ENCODE measurements at regions not wholly inside any gene's neighbourhood (a gene's known extent, or its start where the extent isn't known, plus 50 kb on each side); places are given as distances from the start of the nearest gene placed in this dataset.

DNA sequence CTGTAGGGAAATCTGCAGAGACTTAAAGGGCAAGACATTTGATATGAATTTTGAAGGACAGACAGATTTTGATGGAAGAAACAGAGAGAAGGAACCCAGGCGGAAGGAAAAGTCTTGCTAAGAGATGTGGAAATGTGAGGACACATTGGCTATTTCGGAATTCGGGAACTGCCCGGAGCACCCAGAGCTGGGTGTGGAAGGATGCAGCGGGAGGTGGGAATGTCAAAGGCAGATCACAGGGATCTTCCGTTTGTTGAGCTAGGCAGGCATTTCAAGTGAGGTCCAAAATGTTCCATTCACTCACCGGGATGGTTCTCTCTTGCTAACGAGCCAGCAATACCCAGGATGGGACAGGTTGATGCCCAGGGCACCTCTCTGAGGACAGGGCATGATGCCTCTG lies 87.2 kb upstream of the CTBP2 start:
- no peaks in the 10 kb centered on the region for H3K9me3 ChIP-seq (replicated peaks; ENCODE audit: control insufficient read depth, insufficient read depth, low read length)
- H3K4me1 ChIP-seq (ENCODE audit: control insufficient read depth, extremely low read depth, insufficient read depth, low read length) = no peaks in the 10 kb centered on the region
- intact Hi-C loops (cut with micrococcal nuclease) = no loop called here
- BruUV-seq (replicated peaks) = no TSS peak
- no peak overlapping the region for H3K9ac ChIP-seq (replicated peaks; ENCODE audit: extremely low read depth, insufficient read depth, low read length)
- no peak overlapping the region for H3K4me3 ChIP-seq (replicated peaks in 1 of 3; ENCODE audit: insufficient read depth in 1 of 3, low read depth in 1 of 3, low read length in 3 of 3)
- CTCF ChIA-PET = no interaction called here
- no peak for FAIRE-seq
- TF ChIP-seq EZH2 (IDR thresholded peaks at IDR 0.05; ENCODE audit: borderline replicate concordance, low read depth, low read length, severe bottlenecking) (no peak), GATA2 (IDR thresholded peaks at IDR 0.05; ENCODE audit: insufficient read depth, insufficient read length, low read depth, low read length) (no peak), POLR2A (IDR thresholded peaks at IDR 0.05; ENCODE audit: low read depth, low read length) (no peak), POLR2AphosphoS5 (IDR thresholded peaks at IDR 0.05; ENCODE audit: insufficient read depth, low read depth, low read length) (no peak), JUN (IDR thresholded peaks at IDR 0.05; ENCODE audit: borderline replicate concordance, insufficient read depth, insufficient read length, low read depth) (no peak), FOS (IDR thresholded peaks at IDR 0.05; ENCODE audit: borderline replicate concordance, insufficient read depth, low read length) (no peak), MYC (IDR thresholded peaks at IDR 0.05; ENCODE audit: low read depth, low read length) (no peak)
- TF ChIP-seq, protein P1, sequence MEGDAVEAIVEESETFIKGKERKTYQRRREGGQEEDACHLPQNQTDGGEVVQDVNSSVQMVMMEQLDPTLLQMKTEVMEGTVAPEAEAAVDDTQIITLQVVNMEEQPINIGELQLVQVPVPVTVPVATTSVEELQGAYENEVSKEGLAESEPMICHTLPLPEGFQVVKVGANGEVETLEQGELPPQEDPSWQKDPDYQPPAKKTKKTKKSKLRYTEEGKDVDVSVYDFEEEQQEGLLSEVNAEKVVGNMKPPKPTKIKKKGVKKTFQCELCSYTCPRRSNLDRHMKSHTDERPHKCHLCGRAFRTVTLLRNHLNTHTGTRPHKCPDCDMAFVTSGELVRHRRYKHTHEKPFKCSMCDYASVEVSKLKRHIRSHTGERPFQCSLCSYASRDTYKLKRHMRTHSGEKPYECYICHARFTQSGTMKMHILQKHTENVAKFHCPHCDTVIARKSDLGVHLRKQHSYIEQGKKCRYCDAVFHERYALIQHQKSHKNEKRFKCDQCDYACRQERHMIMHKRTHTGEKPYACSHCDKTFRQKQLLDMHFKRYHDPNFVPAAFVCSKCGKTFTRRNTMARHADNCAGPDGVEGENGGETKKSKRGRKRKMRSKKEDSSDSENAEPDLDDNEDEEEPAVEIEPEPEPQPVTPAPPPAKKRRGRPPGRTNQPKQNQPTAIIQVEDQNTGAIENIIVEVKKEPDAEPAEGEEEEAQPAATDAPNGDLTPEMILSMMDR (IDR thresholded peaks at IDR 0.05; ENCODE audit: extremely low read depth in 1 of 2, insufficient read depth in 1 of 2, low read depth in 1 of 2, low read length in 2 of 2) = no peak
- TF ChIP-seq, protein P2, sequence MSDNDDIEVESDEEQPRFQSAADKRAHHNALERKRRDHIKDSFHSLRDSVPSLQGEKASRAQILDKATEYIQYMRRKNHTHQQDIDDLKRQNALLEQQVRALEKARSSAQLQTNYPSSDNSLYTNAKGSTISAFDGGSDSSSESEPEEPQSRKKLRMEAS (IDR thresholded peaks at IDR 0.05; ENCODE audit: insufficient read depth, insufficient read length) = no peak
- H3K27ac ChIP-seq (ENCODE audit: insufficient read depth, low read depth, low read length) = no peak overlapping the region
- POLR2A ChIA-PET = no interaction called here
- H4K20me1 ChIP-seq (replicated peaks; ENCODE audit: control insufficient read depth, extremely low read depth, insufficient read depth, low read length) = no peaks in the 10 kb centered on the region
- H3K4me2 ChIP-seq (ENCODE audit: insufficient read depth, low read length) = no peak overlapping the region
- no peak overlapping the region for H2AFZ ChIP-seq (ENCODE audit: low read depth, low read length)
- H3K36me3 ChIP-seq (ENCODE audit: control insufficient read depth in 2 of 2, extremely low read depth in 1 of 2, insufficient read depth in 2 of 2, low read length in 2 of 2) = no peaks in the 10 kb centered on the region
- no peak for DNase-seq (ENCODE audit: low read depth, low spot score)
- H3K79me2 ChIP-seq (ENCODE audit: control insufficient read depth, insufficient read depth, low read length) = no peaks in the 10 kb centered on the region
- no peaks in the 10 kb centered on the region for H3K27me3 ChIP-seq (ENCODE audit: control insufficient read depth in 2 of 2, insufficient read depth in 2 of 2, low read length in 2 of 2)
- no peaks in the 10 kb centered on the region for H3K9me1 ChIP-seq (replicated peaks; ENCODE audit: control insufficient read depth, extremely low read depth, insufficient read depth, low read length)
- dilution Hi-C loops (cut with MboI; ENCODE audit: extremely low pct_ligation_motif_present, low sequenced_read_pairs) = no loop called here
